ENCODE measurements at regions not wholly inside any gene's neighbourhood (a gene's known extent, or its start where the extent isn't known, plus 50 kb on each side); places are given as distances from the start of the nearest gene placed in this dataset.

DNA sequence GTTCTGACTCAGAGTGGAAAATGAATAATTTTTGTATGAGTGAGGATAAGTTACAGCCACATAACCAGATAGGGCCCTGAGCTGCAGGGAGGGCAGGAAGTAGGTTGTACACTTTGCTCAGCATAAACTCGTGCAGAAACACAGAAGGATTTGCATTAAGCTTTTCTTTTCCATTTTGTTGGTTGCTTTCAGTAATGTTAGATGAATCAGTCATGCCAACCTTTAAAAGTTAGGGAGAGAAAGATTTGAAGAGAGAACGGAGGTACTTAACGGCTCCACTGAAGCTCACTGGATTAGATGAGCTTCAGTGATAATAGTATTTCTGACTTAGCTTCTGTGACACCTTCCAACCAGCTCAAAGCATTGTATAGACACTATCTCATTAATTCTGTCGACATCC lies 348.1 kb downstream of the GATA3 start:
- TF ChIP-seq EZH2 (IDR thresholded peaks at IDR 0.05; ENCODE audit: borderline replicate concordance, low read length) = no peak
- TF ChIP-seq, protein P1, sequence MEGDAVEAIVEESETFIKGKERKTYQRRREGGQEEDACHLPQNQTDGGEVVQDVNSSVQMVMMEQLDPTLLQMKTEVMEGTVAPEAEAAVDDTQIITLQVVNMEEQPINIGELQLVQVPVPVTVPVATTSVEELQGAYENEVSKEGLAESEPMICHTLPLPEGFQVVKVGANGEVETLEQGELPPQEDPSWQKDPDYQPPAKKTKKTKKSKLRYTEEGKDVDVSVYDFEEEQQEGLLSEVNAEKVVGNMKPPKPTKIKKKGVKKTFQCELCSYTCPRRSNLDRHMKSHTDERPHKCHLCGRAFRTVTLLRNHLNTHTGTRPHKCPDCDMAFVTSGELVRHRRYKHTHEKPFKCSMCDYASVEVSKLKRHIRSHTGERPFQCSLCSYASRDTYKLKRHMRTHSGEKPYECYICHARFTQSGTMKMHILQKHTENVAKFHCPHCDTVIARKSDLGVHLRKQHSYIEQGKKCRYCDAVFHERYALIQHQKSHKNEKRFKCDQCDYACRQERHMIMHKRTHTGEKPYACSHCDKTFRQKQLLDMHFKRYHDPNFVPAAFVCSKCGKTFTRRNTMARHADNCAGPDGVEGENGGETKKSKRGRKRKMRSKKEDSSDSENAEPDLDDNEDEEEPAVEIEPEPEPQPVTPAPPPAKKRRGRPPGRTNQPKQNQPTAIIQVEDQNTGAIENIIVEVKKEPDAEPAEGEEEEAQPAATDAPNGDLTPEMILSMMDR (IDR thresholded peaks at IDR 0.05; ENCODE audit: low read length) = no peak
